ENCODE measurements at regions not wholly inside any gene's neighbourhood (a gene's known extent, or its start where the extent isn't known, plus 50 kb on each side); places are given as distances from the start of the nearest gene placed in this dataset.

GRCh38 chr12:60992087-60992486, 1268.1 kb upstream of the USP15 start:
- DNase-seq, result no peak
- no peak for TF ChIP-seq CTCF (IDR thresholded peaks at IDR 0.05)
- Mint-ChIP-seq H3K27ac (no peak overlapping the region), H3K9me3 (peaks cover 1 to 7% (median 3%) of the 10 kb centered on the region in 7 donors), H3K27me3 (ENCODE audit: low read depth in 3 of 3) (no peaks in the 10 kb centered on the region), H3K4me1 (no peaks in the 10 kb centered on the region), H3K4me3 (no peak overlapping the region), H3K36me3 (no peaks in the 10 kb centered on the region)
- no peaks in the 10 kb centered on the region for H3K79me2 ChIP-seq (ENCODE audit: insufficient read depth, low read length)
- no peak overlapping the region for H3K4me3 ChIP-seq (replicated peaks in 1 of 3; ENCODE audit: low read depth in 2 of 3, low read length in 3 of 3)
- no peaks in the 10 kb centered on the region for H3K27me3 ChIP-seq (ENCODE audit: control insufficient read depth in 2 of 2, insufficient read depth in 2 of 2, low read length in 2 of 2)
- no peak overlapping the region for H3K27ac ChIP-seq (ENCODE audit: low read depth in 1 of 2, low read length in 2 of 2)
- no peak overlapping the region for H3K4me2 ChIP-seq (replicated peaks; ENCODE audit: extremely low read depth, low read length, poor library complexity, severe bottlenecking)
- peaks cover 7 to 8% of the 10 kb centered on the region in 2 donors for H3K9me3 ChIP-seq (replicated peaks in 1 of 2; ENCODE audit: control insufficient read depth in 1 of 2, insufficient read depth in 1 of 2, low read length in 2 of 2)
- H4K20me1 ChIP-seq (ENCODE audit: insufficient read depth, low read length), result no peaks in the 10 kb centered on the region
- H3K4me1 ChIP-seq (ENCODE audit: control insufficient read depth in 1 of 2, insufficient read depth in 2 of 2, low read length in 2 of 2), result no peaks in the 10 kb centered on the region
- no CpG with 5 or more reads among the region's 2 CpGs for WGBS (ENCODE audit: insufficient coverage)
- no peak overlapping the region for H3K9ac ChIP-seq (ENCODE audit: insufficient read depth, low read length, poor library complexity, severe bottlenecking)
- intact Hi-C loops (cut with micrococcal nuclease), result no loop called here
- H3K36me3 ChIP-seq (replicated peaks in 1 of 2; ENCODE audit: control insufficient read depth in 1 of 2, insufficient read depth in 2 of 2, low read length in 2 of 2), result no peaks in the 10 kb centered on the region
- H2AFZ ChIP-seq (ENCODE audit: insufficient read depth, low read depth, low read length, poor library complexity, severe bottlenecking), result no peak overlapping the region

- Histone ChIP-seq H3K4me3 (replicated peaks in 1 of 3; ENCODE audit: low read depth in 2 of 3, low read length in 3 of 3) (no peak overlapping the region), H4K20me1 (ENCODE audit: insufficient read depth, low read length) (no peaks in the 10 kb centered on the region), H3K27ac (ENCODE audit: low read depth in 1 of 2, low read length in 2 of 2) (no peak overlapping the region), H3K4me1 (ENCODE audit: control insufficient read depth in 1 of 2, insufficient read depth in 2 of 2, low read length in 2 of 2) (no peaks in the 10 kb centered on the region), H3K4me2 (replicated peaks; ENCODE audit: extremely low read depth, low read length, poor library complexity, severe bottlenecking) (no peak overlapping the region), H3K9me3 (replicated peaks in 1 of 2; ENCODE audit: control insufficient read depth in 1 of 2, insufficient read depth in 1 of 2, low read length in 2 of 2) (peaks cover 3 to 5% of the 10 kb centered on the region in 2 donors), H2AFZ (ENCODE audit: insufficient read depth, low read depth, low read length, poor library complexity, severe bottlenecking) (no peak overlapping the region), H3K27me3 (ENCODE audit: control insufficient read depth in 2 of 2, insufficient read depth in 2 of 2, low read length in 2 of 2) (no peaks in the 10 kb centered on the region), H3K79me2 (ENCODE audit: insufficient read depth, low read length) (no peaks in the 10 kb centered on the region), H3K9ac (ENCODE audit: insufficient read depth, low read length, poor library complexity, severe bottlenecking) (no peak overlapping the region), H3K36me3 (replicated peaks in 1 of 2; ENCODE audit: control insufficient read depth in 1 of 2, insufficient read depth in 2 of 2, low read length in 2 of 2) (no peaks in the 10 kb centered on the region)
- no peaks in the 10 kb centered on the region for H3K27me3 Mint-ChIP-seq (ENCODE audit: low read depth in 3 of 3)
- H3K27ac Mint-ChIP-seq, result no peak overlapping the region
- no peak overlapping the region for H3K4me3 Mint-ChIP-seq
- no CpG with 5 or more reads among the region's 1 CpG for WGBS (ENCODE audit: insufficient coverage)
- H3K9me3 Mint-ChIP-seq, result peaks cover 0 to 7% (median 3%) of the 10 kb centered on the region in 7 donors
- no peak for DNase-seq
- intact Hi-C loops (cut with micrococcal nuclease), result no loop called here
- no peaks in the 10 kb centered on the region for H3K36me3 Mint-ChIP-seq
- no peak for TF ChIP-seq CTCF (IDR thresholded peaks at IDR 0.05)
- H3K4me1 Mint-ChIP-seq, result no peaks in the 10 kb centered on the region
Measured at GRCh38 chr12:60995256-60995825, 1264.9 kb upstream of the USP15 start.

Measured in CD14-positive monocyte (primary cell).